ENCODE measurements at regions not wholly inside any gene's neighbourhood (a gene's known extent, or its start where the extent isn't known, plus 50 kb on each side); places are given as distances from the start of the nearest gene placed in this dataset.

- TF ChIP-seq, protein P1, sequence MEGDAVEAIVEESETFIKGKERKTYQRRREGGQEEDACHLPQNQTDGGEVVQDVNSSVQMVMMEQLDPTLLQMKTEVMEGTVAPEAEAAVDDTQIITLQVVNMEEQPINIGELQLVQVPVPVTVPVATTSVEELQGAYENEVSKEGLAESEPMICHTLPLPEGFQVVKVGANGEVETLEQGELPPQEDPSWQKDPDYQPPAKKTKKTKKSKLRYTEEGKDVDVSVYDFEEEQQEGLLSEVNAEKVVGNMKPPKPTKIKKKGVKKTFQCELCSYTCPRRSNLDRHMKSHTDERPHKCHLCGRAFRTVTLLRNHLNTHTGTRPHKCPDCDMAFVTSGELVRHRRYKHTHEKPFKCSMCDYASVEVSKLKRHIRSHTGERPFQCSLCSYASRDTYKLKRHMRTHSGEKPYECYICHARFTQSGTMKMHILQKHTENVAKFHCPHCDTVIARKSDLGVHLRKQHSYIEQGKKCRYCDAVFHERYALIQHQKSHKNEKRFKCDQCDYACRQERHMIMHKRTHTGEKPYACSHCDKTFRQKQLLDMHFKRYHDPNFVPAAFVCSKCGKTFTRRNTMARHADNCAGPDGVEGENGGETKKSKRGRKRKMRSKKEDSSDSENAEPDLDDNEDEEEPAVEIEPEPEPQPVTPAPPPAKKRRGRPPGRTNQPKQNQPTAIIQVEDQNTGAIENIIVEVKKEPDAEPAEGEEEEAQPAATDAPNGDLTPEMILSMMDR (IDR thresholded peaks at IDR 0.05), result no peak
- TF ChIP-seq POLR2A (IDR thresholded peaks at IDR 0.05), result no peak
These were observed 106.8 kb downstream of the MSX2 start for GRCh38 chr5:174831031-174831660.
